ENCODE measurements at regions not wholly inside any gene's neighbourhood (a gene's known extent, or its start where the extent isn't known, plus 50 kb on each side); places are given as distances from the start of the nearest gene placed in this dataset.
"Not testable (repeated sequence)": the region's sequence is repeated elsewhere in the genome, so short reads cannot be mapped to it uniquely, and the experiment has no call there.

- H3K27ac Mint-ChIP-seq = no peak overlapping the region
- DNase-seq (ENCODE audit: low spot score) = no peak
- ATAC-seq = no peak
Measured at GRCh38 chr6:19699932-19700331, 137.2 kb upstream of the ID4 start.

GRCh38 chr6:19705606-19706005 lies 131.6 kb upstream of the ID4 start:
- Mint-ChIP-seq H3K27me3 (peaks cover 0 to 2% of the 10 kb centered on the region in 2 donors), H3K9me3 (no peaks in the 10 kb centered on the region), H3K27ac (no peak overlapping the region), H3K4me3 (no peak overlapping the region), H3K4me1 (ENCODE audit: low read depth in 2 of 2) (no peaks in the 10 kb centered on the region), H3K36me3 (no peaks in the 10 kb centered on the region)
- no peak for ATAC-seq
- no peak for DNase-seq (ENCODE audit: low spot score)

More at GRCh38 chr6:19699932-19700331, 137.2 kb upstream of the ID4 start:
- Mint-ChIP-seq H3K9me3 (peaks cover 3% of the 10 kb centered on the region), H3K4me3 (no peak overlapping the region), H3K36me3 (no peaks in the 10 kb centered on the region), H3K4me1 (ENCODE audit: low read depth in 2 of 2) (no peaks in the 10 kb centered on the region), H3K27me3 (peaks cover 0 to 6% of the 10 kb centered on the region in 2 donors)

- Mint-ChIP-seq H3K9me3 (no peaks in the 10 kb centered on the region), H3K4me3 (no peak overlapping the region), H3K27me3 (peaks cover 0 to 5% of the 10 kb centered on the region in 2 donors), H3K4me1 (ENCODE audit: low read depth in 2 of 2) (no peaks in the 10 kb centered on the region), H3K36me3 (no peaks in the 10 kb centered on the region), H3K27ac (no peak overlapping the region)
- ATAC-seq = no peak
- no peak for DNase-seq (ENCODE audit: low spot score)
Measured at GRCh38 chr6:19712012-19712688, 125.0 kb upstream of the ID4 start.

- Mint-ChIP-seq H3K4me1 (ENCODE audit: low read depth in 2 of 2) (no peaks in the 10 kb centered on the region), H3K36me3 (no peaks in the 10 kb centered on the region), H3K9me3 (no peaks in the 10 kb centered on the region), H3K27ac (no peak overlapping the region), H3K27me3 (peaks cover 0 to 5% of the 10 kb centered on the region in 2 donors), H3K4me3 (no peak overlapping the region)
- DNase-seq (ENCODE audit: low spot score) (no peak), ATAC-seq (no peak)
Measured at GRCh38 chr6:19712998-19713397, 124.2 kb upstream of the ID4 start.

GRCh38 chr6:19713411-19713810 lies 123.8 kb upstream of the ID4 start:
- Mint-ChIP-seq H3K27ac (no peak overlapping the region), H3K9me3 (no peaks in the 10 kb centered on the region), H3K27me3 (peaks cover 0 to 5% of the 10 kb centered on the region in 2 donors), H3K36me3 (no peaks in the 10 kb centered on the region), H3K4me3 (no peak overlapping the region), H3K4me1 (ENCODE audit: low read depth in 2 of 2) (no peaks in the 10 kb centered on the region)
- no peak for DNase-seq (ENCODE audit: low spot score)
- ATAC-seq = no peak

- H3K36me3 Mint-ChIP-seq = no peaks in the 10 kb centered on the region
- peaks cover 0 to 5% of the 10 kb centered on the region in 2 donors for H3K27me3 Mint-ChIP-seq
- no peak for DNase-seq (ENCODE audit: low spot score)
- no peak for ATAC-seq
- H3K27ac Mint-ChIP-seq = no peak overlapping the region
- H3K4me3 Mint-ChIP-seq = no peak overlapping the region
- no peaks in the 10 kb centered on the region for H3K9me3 Mint-ChIP-seq
- no peaks in the 10 kb centered on the region for H3K4me1 Mint-ChIP-seq (ENCODE audit: low read depth in 2 of 2)
Measured at GRCh38 chr6:19713984-19714383, 123.2 kb upstream of the ID4 start.

- Mint-ChIP-seq H3K4me3 (no peak overlapping the region), H3K36me3 (no peaks in the 10 kb centered on the region), H3K27ac (no peak overlapping the region), H3K4me1 (ENCODE audit: low read depth in 2 of 2) (no peaks in the 10 kb centered on the region), H3K9me3 (no peaks in the 10 kb centered on the region), H3K27me3 (peaks cover 4 to 5% of the 10 kb centered on the region in 2 donors)
- no peak for ATAC-seq
- no peak for DNase-seq (ENCODE audit: low spot score)
Measured at GRCh38 chr6:19714434-19715166, 122.6 kb upstream of the ID4 start.

- ATAC-seq = no peak
- H3K27ac Mint-ChIP-seq = no peak overlapping the region
- peaks cover 5 to 6% of the 10 kb centered on the region in 2 donors for H3K27me3 Mint-ChIP-seq
- no peak for DNase-seq (ENCODE audit: low spot score)
- H3K4me1 Mint-ChIP-seq (ENCODE audit: low read depth in 2 of 2) = no peaks in the 10 kb centered on the region
- H3K4me3 Mint-ChIP-seq = no peak overlapping the region
- no peaks in the 10 kb centered on the region for H3K9me3 Mint-ChIP-seq
- no peaks in the 10 kb centered on the region for H3K36me3 Mint-ChIP-seq
Measured at GRCh38 chr6:19715167-19715551, 122.0 kb upstream of the ID4 start.

GRCh38 chr6:19719691-19720128 lies 117.5 kb upstream of the ID4 start:
- H3K4me3 Mint-ChIP-seq = no peak overlapping the region
- H3K36me3 Mint-ChIP-seq = no peaks in the 10 kb centered on the region
- no peak for ATAC-seq
- no peaks in the 10 kb centered on the region for H3K9me3 Mint-ChIP-seq
- H3K27me3 Mint-ChIP-seq = peaks cover 6 to 10% of the 10 kb centered on the region in 2 donors
- H3K27ac Mint-ChIP-seq = no peak overlapping the region
- DNase-seq (ENCODE audit: low spot score) = no peak
- no peaks in the 10 kb centered on the region for H3K4me1 Mint-ChIP-seq (ENCODE audit: low read depth in 2 of 2)

- H3K27ac Mint-ChIP-seq = no peak overlapping the region
- DNase-seq (ENCODE audit: low spot score) = no peak
Measured at GRCh38 chr6:19721766-19722377, 115.3 kb upstream of the ID4 start.

GRCh38 chr6:19722999-19723398 lies 114.2 kb upstream of the ID4 start:
- ATAC-seq = no peak
- DNase-seq (ENCODE audit: low spot score) = no peak
- Mint-ChIP-seq H3K27me3 (peaks cover 8 to 12% of the 10 kb centered on the region in 2 donors), H3K36me3 (no peaks in the 10 kb centered on the region), H3K4me3 (no peak overlapping the region), H3K9me3 (peaks cover 7% of the 10 kb centered on the region), H3K4me1 (ENCODE audit: low read depth in 2 of 2) (no peaks in the 10 kb centered on the region), H3K27ac (no peak overlapping the region)

More at GRCh38 chr6:19721766-19722377, 115.3 kb upstream of the ID4 start:
- Mint-ChIP-seq H3K9me3 (peaks cover 7% of the 10 kb centered on the region), H3K27me3 (peaks cover 8 to 12% of the 10 kb centered on the region in 2 donors), H3K4me1 (ENCODE audit: low read depth in 2 of 2) (no peaks in the 10 kb centered on the region), H3K36me3 (no peaks in the 10 kb centered on the region), H3K4me3 (no peak overlapping the region)
- no peak for ATAC-seq

- Mint-ChIP-seq H3K27ac (no peak overlapping the region), H3K9me3 (peaks cover 10% of the 10 kb centered on the region), H3K27me3 (peaks cover 8 to 12% of the 10 kb centered on the region in 2 donors), H3K4me3 (no peak overlapping the region), H3K36me3 (no peaks in the 10 kb centered on the region), H3K4me1 (ENCODE audit: low read depth in 2 of 2) (no peaks in the 10 kb centered on the region)
- ATAC-seq (no peak), DNase-seq (ENCODE audit: low spot score) (no peak)
Measured at GRCh38 chr6:19723545-19723944, 113.6 kb upstream of the ID4 start.

- H3K4me1 Mint-ChIP-seq (ENCODE audit: low read depth in 2 of 2); H3K36me3 Mint-ChIP-seq; H3K27ac Mint-ChIP-seq; ATAC-seq; H3K4me3 Mint-ChIP-seq; DNase-seq (ENCODE audit: low spot score): not testable (repeated sequence)
- H3K27me3 Mint-ChIP-seq = peaks cover 2 to 12% of the 10 kb centered on the region in 2 donors
- H3K9me3 Mint-ChIP-seq = peaks cover 10% of the 10 kb centered on the region
Measured at GRCh38 chr6:19725436-19725835, 111.7 kb upstream of the ID4 start.

- Mint-ChIP-seq H3K4me1 (ENCODE audit: low read depth in 2 of 2) (no peaks in the 10 kb centered on the region), H3K4me3 (no peak overlapping the region), H3K36me3 (no peaks in the 10 kb centered on the region), H3K27ac (no peak overlapping the region), H3K9me3 (peaks cover 10% of the 10 kb centered on the region), H3K27me3 (no peaks in the 10 kb centered on the region)
- ATAC-seq (no peak), DNase-seq (ENCODE audit: low spot score) (no peak)
Measured at GRCh38 chr6:19731282-19731681, 105.9 kb upstream of the ID4 start.
